Mesenchymal stem cell (in vitro differentiated cells and primary cell): ENCODE measurements at regions not wholly inside any gene's neighbourhood (a gene's known extent, or its start where the extent isn't known, plus 50 kb on each side); places are given as distances from the start of the nearest gene placed in this dataset.
"Not testable (repeated sequence)": the region's sequence is repeated elsewhere in the genome, so short reads cannot be mapped to it uniquely, and the experiment has no call there.

Experiments
- DNase-seq: peaks from one replicate; pipeline ENCODE4 v3.0.0-alpha.2; 2013
- H2AFZ ChIP-seq: one replicate; pipeline ENCODE4 v1.6.1; 2013; ENCODE audit warnings: low read depth, mild to moderate bottlenecking, control low read depth, inconsistent platforms, low read length, moderate library complexity
- H2AK5ac ChIP-seq: 2 replicates; pipeline ENCODE4 v1.6.1; 2013; ENCODE audit warnings: low read length, moderate library complexity, mild to moderate bottlenecking, inconsistent platforms; ENCODE audit not compliant: severe bottlenecking
- H2BK120ac ChIP-seq: one replicate; pipeline ENCODE4 v1.6.1; 2013; ENCODE audit warnings: low read depth, mild to moderate bottlenecking, inconsistent platforms, low read length, moderate library complexity
- H2BK12ac ChIP-seq, 2 experiments: one replicate each; pipeline ENCODE4 v1.6.1; 2013; ENCODE audit warnings: inconsistent platforms in 2 of 2, low read length in 2 of 2, mild to moderate bottlenecking in 2 of 2, moderate library complexity in 2 of 2, control low read depth in 1 of 2
- H2BK15ac ChIP-seq: one replicate; pipeline ENCODE4 v1.6.1; 2013; ENCODE audit warnings: mild to moderate bottlenecking, low read depth, inconsistent platforms; ENCODE audit not compliant: poor library complexity, severe bottlenecking
- H2BK5ac ChIP-seq: 2 replicates; pipeline ENCODE4 v1.6.1; 2013; ENCODE audit warnings: low read depth, mild to moderate bottlenecking, low read length, control low read depth, inconsistent platforms; ENCODE audit not compliant: poor library complexity, severe bottlenecking
- H3K14ac ChIP-seq, 2 experiments: one replicate each; pipeline ENCODE4 v1.6.1; 2013; ENCODE audit warnings: inconsistent platforms in 2 of 2, low read length in 2 of 2, control low read depth in 1 of 2, mild to moderate bottlenecking in 1 of 2, moderate library complexity in 1 of 2
- H3K18ac ChIP-seq, 2 experiments: one replicate each; pipeline ENCODE4 v1.6.1; 2013; ENCODE audit warnings: inconsistent platforms in 2 of 2, low read length in 2 of 2, control low read depth in 1 of 2, low read depth in 1 of 2, mild to moderate bottlenecking in 1 of 2
- H3K23ac ChIP-seq, 2 experiments: one replicate each; pipeline ENCODE4 v1.6.1; 2013; ENCODE audit warnings: inconsistent platforms in 2 of 2, low read length in 2 of 2, mild to moderate bottlenecking in 2 of 2, moderate library complexity in 2 of 2, control low read depth in 1 of 2
- H3K27ac ChIP-seq: 2 replicates; pipeline ENCODE4 v1.5.1; 2013; ENCODE audit warnings: mild to moderate bottlenecking, moderate library complexity, low read length, control low read depth, inconsistent platforms; ENCODE audit not compliant: poor library complexity, severe bottlenecking
- H3K27me3 ChIP-seq, 2 experiments: 2 replicates each; pipeline versions ENCODE4 v1.6.1 to v1.7.0; 2013; ENCODE audit warnings: low read length in 2 of 2, mild to moderate bottlenecking in 2 of 2, moderate library complexity in 2 of 2, control low read depth in 1 of 2, inconsistent platforms in 1 of 2; ENCODE audit not compliant: control insufficient read depth in 1 of 2, insufficient read depth in 1 of 2
- H3K36me3 ChIP-seq, 2 experiments: 2 replicates each; pipeline versions ENCODE4 v1.6.1 to v1.7.0; 2013; ENCODE audit warnings: low read length in 2 of 2, control low read depth in 1 of 2, inconsistent platforms in 1 of 2, low read depth in 1 of 2, mild to moderate bottlenecking in 1 of 2; ENCODE audit not compliant: insufficient read depth in 2 of 2, control insufficient read depth in 1 of 2
- H3K4ac ChIP-seq, 2 experiments: one replicate each; pipeline ENCODE4 v1.6.1; 2013; ENCODE audit warnings: inconsistent platforms in 2 of 2, low read length in 2 of 2, mild to moderate bottlenecking in 2 of 2, moderate library complexity in 2 of 2, control low read depth in 1 of 2, low read depth in 1 of 2
- H3K4me1 ChIP-seq: 2 replicates; pipeline ENCODE4 v1.6.1; 2013; ENCODE audit warnings: low read depth, low read length, control low read depth; ENCODE audit not compliant: control insufficient read depth, insufficient read depth
- H3K4me2 ChIP-seq: 2 replicates; pipeline ENCODE4 v1.6.1; 2013; ENCODE audit warnings: low read length, mild to moderate bottlenecking, inconsistent platforms; ENCODE audit not compliant: poor library complexity, severe bottlenecking
- H3K4me3 ChIP-seq, 2 experiments: 2 replicates each; pipeline versions ENCODE4 v1.5.1 to v1.7.0; 2013; ENCODE audit warnings: low read length in 2 of 2, mild to moderate bottlenecking in 2 of 2, control low read depth in 1 of 2, low read depth in 1 of 2; ENCODE audit not compliant: insufficient read depth in 1 of 2
- H3K79me1 ChIP-seq: replicated peaks from 2 replicates; pipeline ENCODE4 v1.6.1; 2013; ENCODE audit warnings: mild to moderate bottlenecking, control low read depth, low read length, inconsistent platforms; ENCODE audit not compliant: poor library complexity, severe bottlenecking
- H3K9ac ChIP-seq: 2 replicates; pipeline ENCODE4 v1.7.0; 2013; ENCODE audit warnings: mild to moderate bottlenecking, low read length, moderate library complexity
- H3K9me3 ChIP-seq: 2 replicates; pipeline ENCODE4 v1.7.0; 2013; ENCODE audit warnings: mild to moderate bottlenecking, low read length; ENCODE audit not compliant: control insufficient read depth
- H4K8ac ChIP-seq: one replicate; pipeline ENCODE4 v1.6.1; 2013; ENCODE audit warnings: inconsistent platforms, mild to moderate bottlenecking, low read length, moderate library complexity
- H4K91ac ChIP-seq: one replicate; pipeline ENCODE4 v1.6.1; 2013; ENCODE audit warnings: mild to moderate bottlenecking, low read length, inconsistent platforms
- WGBS: methylation state at CpG from one replicate; pipeline ENCODE4 v1.1.7; 2013; ENCODE audit warnings: mixed read lengths; 5-methylcytosine and 5-hydroxymethylcytosine counted together

- Histone ChIP-seq H2BK12ac (no peak overlapping the region), H4K8ac (no peak overlapping the region), H3K27ac (no peak overlapping the region), H3K27me3 (no peaks in the 10 kb centered on the region), H3K9me3 (peaks cover 7% of the 10 kb centered on the region), H3K4me2 (no peak overlapping the region), H2AK5ac (no peak overlapping the region), H3K4ac (no peak overlapping the region), H2AFZ (no peak overlapping the region), H3K18ac (no peak overlapping the region), H4K91ac (no peak overlapping the region), H3K14ac (no peak overlapping the region), H3K9ac (no peak overlapping the region), H3K23ac (no peak overlapping the region), H3K4me3 (no peak overlapping the region), H3K36me3 (no peaks in the 10 kb centered on the region), H2BK15ac (no peak overlapping the region), H2BK120ac (no peak overlapping the region), H3K4me1 (peaks cover 1% of the 10 kb centered on the region), H3K79me1 (no peaks in the 10 kb centered on the region), H2BK5ac (no peak overlapping the region)
- WGBS, result 81% methylated on average over 12 of the region's 12 CpGs
- no peak for DNase-seq
Observed at GRCh38 chr2:234355021-234355720, 141.7 kb downstream of the ARL4C start.

GRCh38 chr2:234352270-234352669 is 144.6 kb downstream of the ARL4C start:
- 94% methylated on average over 7 of the region's 7 CpGs for WGBS
- Histone ChIP-seq H3K9ac (no peak overlapping the region), H3K79me1 (no peaks in the 10 kb centered on the region), H4K91ac (no peak overlapping the region), H3K4me1 (peaks cover 3% of the 10 kb centered on the region), H2BK15ac (no peak overlapping the region), H3K27ac (no peak overlapping the region), H2BK120ac (no peak overlapping the region), H2AK5ac (no peak overlapping the region), H3K27me3 (no peaks in the 10 kb centered on the region), H2BK5ac (no peak overlapping the region), H3K4me2 (no peak overlapping the region), H4K8ac (no peak overlapping the region), H3K4me3 (no peak overlapping the region), H3K9me3 (peaks cover 7% of the 10 kb centered on the region), H3K23ac (no peak overlapping the region), H3K14ac (no peak overlapping the region), H3K18ac (no peak overlapping the region), H2BK12ac (no peak overlapping the region), H2AFZ (no peak overlapping the region), H3K4ac (no peak overlapping the region), H3K36me3 (no peaks in the 10 kb centered on the region)
- no peak for DNase-seq

GRCh38 chr2:234351866-234352265 is 145.0 kb downstream of the ARL4C start:
- not testable (repeated sequence) for H3K36me3 ChIP-seq, H3K79me1 ChIP-seq, H3K18ac ChIP-seq, H3K4me3 ChIP-seq, H3K27me3 ChIP-seq, H3K23ac ChIP-seq, H2BK5ac ChIP-seq, H3K4ac ChIP-seq, H4K8ac ChIP-seq, H3K4me1 ChIP-seq, H2BK15ac ChIP-seq, H2AFZ ChIP-seq, DNase-seq, H3K27ac ChIP-seq, H3K4me2 ChIP-seq, H4K91ac ChIP-seq, H3K14ac ChIP-seq, H3K9me3 ChIP-seq, H2BK12ac ChIP-seq, H2AK5ac ChIP-seq, H3K9ac ChIP-seq, H2BK120ac ChIP-seq
- WGBS, result 92% methylated on average over 8 of the region's 10 CpGs

GRCh38 chr2:234348081-234348480 is 148.8 kb downstream of the ARL4C start:
- Histone ChIP-seq H2BK12ac (no peak overlapping the region), H3K27ac (no peak overlapping the region), H3K18ac (no peak overlapping the region), H3K23ac (no peak overlapping the region), H2BK15ac (no peak overlapping the region), H4K91ac (peak overlapping the region; percentile 80), H3K14ac (no peak overlapping the region), H3K4me2 (no peak overlapping the region), H2BK5ac (no peak overlapping the region), H2BK120ac (no peak overlapping the region), H3K4me1 (peaks cover 9% of the 10 kb centered on the region), H3K79me1 (no peaks in the 10 kb centered on the region), H3K27me3 (no peaks in the 10 kb centered on the region), H4K8ac (no peak overlapping the region), H2AK5ac (no peak overlapping the region), H3K9ac (no peak overlapping the region), H3K4me3 (no peak overlapping the region), H3K4ac (no peak overlapping the region), H3K9me3 (peaks cover 3% of the 10 kb centered on the region), H3K36me3 (no peaks in the 10 kb centered on the region), H2AFZ (no peak overlapping the region)
- WGBS, result 90% methylated on average over 9 of the region's 9 CpGs
- no peak for DNase-seq
